ENCODE measurements at regions not wholly inside any gene's neighbourhood (a gene's known extent, or its start where the extent isn't known, plus 50 kb on each side); places are given as distances from the start of the nearest gene placed in this dataset.

DNA sequence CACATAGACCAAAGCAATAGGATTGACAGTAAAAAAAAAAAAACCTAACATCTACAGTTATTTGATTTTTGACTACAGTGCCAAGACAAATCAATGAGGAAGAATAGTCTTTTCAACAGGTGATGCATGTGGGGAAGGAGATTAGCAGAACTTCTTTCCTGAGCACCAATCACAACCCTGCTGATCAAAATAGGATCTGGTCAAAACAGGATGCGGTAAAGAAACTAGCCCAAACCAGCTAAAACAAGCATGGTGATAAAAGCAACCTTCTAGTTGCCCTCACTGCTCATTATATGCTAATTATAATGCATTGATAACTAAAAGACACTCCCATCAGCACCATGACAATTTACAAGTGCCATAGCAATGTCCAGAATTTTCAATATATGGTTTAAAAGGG is 667.5 kb downstream of the GRXCR1 start:
- TF ChIP-seq, protein P1, sequence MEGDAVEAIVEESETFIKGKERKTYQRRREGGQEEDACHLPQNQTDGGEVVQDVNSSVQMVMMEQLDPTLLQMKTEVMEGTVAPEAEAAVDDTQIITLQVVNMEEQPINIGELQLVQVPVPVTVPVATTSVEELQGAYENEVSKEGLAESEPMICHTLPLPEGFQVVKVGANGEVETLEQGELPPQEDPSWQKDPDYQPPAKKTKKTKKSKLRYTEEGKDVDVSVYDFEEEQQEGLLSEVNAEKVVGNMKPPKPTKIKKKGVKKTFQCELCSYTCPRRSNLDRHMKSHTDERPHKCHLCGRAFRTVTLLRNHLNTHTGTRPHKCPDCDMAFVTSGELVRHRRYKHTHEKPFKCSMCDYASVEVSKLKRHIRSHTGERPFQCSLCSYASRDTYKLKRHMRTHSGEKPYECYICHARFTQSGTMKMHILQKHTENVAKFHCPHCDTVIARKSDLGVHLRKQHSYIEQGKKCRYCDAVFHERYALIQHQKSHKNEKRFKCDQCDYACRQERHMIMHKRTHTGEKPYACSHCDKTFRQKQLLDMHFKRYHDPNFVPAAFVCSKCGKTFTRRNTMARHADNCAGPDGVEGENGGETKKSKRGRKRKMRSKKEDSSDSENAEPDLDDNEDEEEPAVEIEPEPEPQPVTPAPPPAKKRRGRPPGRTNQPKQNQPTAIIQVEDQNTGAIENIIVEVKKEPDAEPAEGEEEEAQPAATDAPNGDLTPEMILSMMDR (IDR thresholded peaks at IDR 0.05), result no peak
- TF ChIP-seq POLR2A (IDR thresholded peaks at IDR 0.05), result no peak

Measured in uterus (tissue), 2 donors.